A549 (cell line): ENCODE measurements at regions not wholly inside any gene's neighbourhood (a gene's known extent, or its start where the extent isn't known, plus 50 kb on each side); places are given as distances from the start of the nearest gene placed in this dataset.

Experiments used
- ATAC-seq, 2 experiments: fragments of 200-7000 bp in 1 of 2; fragments of >200 bp in 1 of 2; cut with Nextera tagmentation in 1 of 2; cut with Tn5 transposase in 1 of 2; 3 replicates each; pipeline versions ENCODE4 v1.8.0 to v1.9.1; 2018 to 2020; ENCODE audit warnings: mild to moderate bottlenecking in 1 of 2, moderate library complexity in 1 of 2
- CTCF ChIA-PET: fragments of 300-600 bp; sonication (Branson Sonifier 250); formaldehyde crosslinking; extraction: SDS; loops from one replicate; lab custom pipeline; 2021; ENCODE audit warnings: antibody characterized with exemption, inconsistent platforms; lab: Yijun Ruan, JAX
- POLR2A ChIA-PET: fragments of 350-600 bp; formaldehyde crosslinking; extraction: SDS; loops from one replicate; lab custom pipeline; 2021; ENCODE audit warnings: antibody characterized with exemption, inconsistent platforms; lab: Yijun Ruan, JAX
- DNase-seq, 2 experiments: peaks; one replicate each; pipeline versions ENCODE4 v3.0.0 to v3.0.0-alpha.2; 2011 to 2016; ENCODE audit warnings: low read depth in 1 of 2, low spot score in 1 of 2
- FAIRE-seq: peaks from 2 replicates; lab custom pipeline; 2011; peaks lifted over from hg19 to GRCh38; lab: Jason Lieb, UNC
- H3K27ac ChIP-seq, 2 experiments: fragments of >200 bp; sonication (Bioruptor Twin); formaldehyde crosslinking; 3 replicates each; pipeline ENCODE4 v1.5.1; 2016 to 2017
- H3K4me1 ChIP-seq: fragments of >200 bp; sonication (Bioruptor Twin); formaldehyde crosslinking; 3 replicates; pipeline ENCODE4 v1.6.1; 2016
- H3K4me2 ChIP-seq: fragments of >200 bp; sonication (Bioruptor Twin); formaldehyde crosslinking; 3 replicates; pipeline ENCODE4 v1.6.1; 2016
- H3K4me3 ChIP-seq: fragments of >200 bp; sonication (Bioruptor Twin); formaldehyde crosslinking; 3 replicates; pipeline ENCODE4 v1.5.1; 2016
- H3K9me3 ChIP-seq: fragments of >200 bp; sonication (Bioruptor Twin); formaldehyde crosslinking; 3 replicates; pipeline ENCODE4 v1.6.1; 2016
- CEBPB ChIP-seq, 2 experiments: fragments of >200 bp in 1 of 2; sonication (Bioruptor Twin) in 1 of 2; formaldehyde crosslinking in 1 of 2; IDR thresholded peaks; 2 replicates each; pipeline ENCODE4 v1.6.1; 2012 to 2016
- FOXS1 ChIP-seq: fragments of 250-450 bp; sonication (Bioruptor Pico); IDR thresholded peaks from 2 replicates; pipeline ENCODE4 v1.5.0; 2020; ENCODE audit warnings: mild to moderate bottlenecking, moderate library complexity
- HDAC2 ChIP-seq: fragments of 200-600 bp; sonication (generic); IDR thresholded peaks from 2 replicates; pipeline ENCODE4 v1.6.1; 2016
- HOXA7 ChIP-seq: fragments of 250-450 bp; sonication (Bioruptor Pico); IDR thresholded peaks from 2 replicates; pipeline ENCODE4 v1.5.0; 2020; ENCODE audit warnings: mild to moderate bottlenecking, moderate library complexity
- JUN ChIP-seq, 2 experiments: fragments of >200 bp; sonication (Bioruptor Twin); formaldehyde crosslinking; IDR thresholded peaks; 2 replicates in 1 of 2; 3 replicates in 1 of 2; pipeline ENCODE4 v1.6.1; 2016 to 2017
- MAFK ChIP-seq: fragments of 450-650 bp; IDR thresholded peaks from 2 replicates; pipeline ENCODE4 v1.6.1; 2014; ENCODE audit not compliant: partially characterized antibody
- MYC ChIP-seq: IDR thresholded peaks from 2 replicates; pipeline ENCODE4 v1.6.1; 2012; ENCODE audit warnings: mild to moderate bottlenecking, inconsistent platforms, low read length, improper control_type of control experiment, borderline replicate concordance
- NFE2L2 ChIP-seq: fragments of 150-350 bp; conservative IDR thresholded peaks from 2 replicates; pipeline ENCODE4 v1.6.1; 2014; ENCODE audit warnings: low read length
- RAD21 ChIP-seq, 2 experiments: fragments of >200 bp in 1 of 2; sonication (Bioruptor Twin) in 1 of 2; formaldehyde crosslinking in 1 of 2; IDR thresholded peaks in 1 of 2; conservative IDR thresholded peaks in 1 of 2; 2 replicates in 1 of 2; 3 replicates in 1 of 2; pipeline ENCODE4 v1.6.1; 2012 to 2018; ENCODE audit warnings: inconsistent platforms in 1 of 2
- RARB ChIP-seq: fragments of 250-450 bp; sonication (Bioruptor Pico); IDR thresholded peaks from 2 replicates; pipeline ENCODE4 v1.8.0; 2021; ENCODE audit warnings: mild to moderate bottlenecking, moderate library complexity
- RFX5 ChIP-seq: fragments of 450-650 bp; IDR thresholded peaks from 2 replicates; pipeline ENCODE4 v1.7.1; 2014; ENCODE audit warnings: antibody characterized with exemption, mild to moderate bottlenecking, moderate library complexity
- RNF2 ChIP-seq: fragments of 200-600 bp; sonication (generic); IDR thresholded peaks from 2 replicates; pipeline ENCODE4 v1.6.1; 2016; ENCODE audit warnings: low read depth, mild to moderate bottlenecking, antibody characterized with exemption, moderate library complexity, borderline replicate concordance
- SREBF2 ChIP-seq: fragments of 450-650 bp; IDR thresholded peaks from 2 replicates; pipeline ENCODE4 v1.6.1; 2014; ENCODE audit warnings: mild to moderate bottlenecking, moderate library complexity
- ZNF302 ChIP-seq: fragments of 250-450 bp; sonication (Bioruptor Pico); IDR thresholded peaks from 2 replicates; pipeline ENCODE4 v1.9.0; 2021; ENCODE audit warnings: inconsistent platforms, mild to moderate bottlenecking, moderate library complexity
- ZSCAN20 ChIP-seq: fragments of 250-450 bp; sonication (Bioruptor Pico); IDR thresholded peaks from 2 replicates; pipeline ENCODE4 v1.8.0; 2022; ENCODE audit warnings: mild to moderate bottlenecking, moderate library complexity
- WGBS: methylation state at CpG from one replicate; pipeline ENCODE4 v1.1.6; 2017; ENCODE audit errors: missing lambda C conversion rate; 5-methylcytosine and 5-hydroxymethylcytosine counted together
- TF ChIP-seq, protein P1 (sequence below): IDR thresholded peaks from 2 replicates; pipeline ENCODE4 v1.6.1; 2012
- TF ChIP-seq, protein P2 (sequence below): fragments of >200 bp; sonication (Bioruptor Twin); formaldehyde crosslinking; IDR thresholded peaks from 3 replicates; pipeline ENCODE4 v1.6.1; 2016
- TF ChIP-seq, protein P3 (sequence below): fragments of 150-350 bp; IDR thresholded peaks from 2 replicates; pipeline ENCODE4 v1.6.1; 2014; ENCODE audit warnings: low read depth, mild to moderate bottlenecking, low read length
- TF ChIP-seq, protein P4 (sequence below): IDR thresholded peaks from 2 replicates; pipeline ENCODE4 v1.6.1; 2012
- TF ChIP-seq, protein P5 (sequence below): fragments of 200-600 bp; sonication (generic); IDR thresholded peaks from 2 replicates; pipeline ENCODE4 v1.6.1; 2016; ENCODE audit warnings: antibody characterized with exemption, mild to moderate bottlenecking, moderate library complexity
- TF ChIP-seq, protein P6 (sequence below): fragments of >200 bp; sonication (Bioruptor Twin); formaldehyde crosslinking; IDR thresholded peaks from 2 replicates; pipeline ENCODE4 v1.6.1; 2016

DNA sequence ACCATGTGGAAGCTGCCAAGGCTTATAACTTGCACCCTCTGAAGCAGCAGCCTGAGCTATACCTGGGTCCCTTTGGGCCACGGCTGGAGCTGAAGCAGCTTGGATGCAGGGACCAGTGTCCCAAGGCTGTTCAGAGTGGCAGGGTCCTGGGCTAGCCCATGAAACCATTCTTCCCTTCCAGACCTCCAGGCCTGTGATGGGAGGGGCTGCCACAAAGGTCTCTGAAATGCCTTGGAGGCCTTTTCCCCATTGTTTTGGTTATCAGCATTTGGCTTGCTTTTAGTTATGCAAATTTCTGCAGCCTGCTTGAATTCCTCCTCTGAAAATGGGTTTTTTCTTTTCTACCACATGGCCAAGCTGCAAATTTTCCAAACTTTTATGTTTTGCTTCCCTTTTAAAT is 433.7 kb upstream of the ACO1 start:
- WGBS: 11% methylated on average over 1 of the region's 1 CpG
- TF ChIP-seq JUN (IDR thresholded peaks at IDR 0.05) (no peak), RARB (CRISPR knock-in tag) (no peak), RFX5 (no peak), HDAC2 (no peak), CEBPB (IDR thresholded peaks at IDR 0.05) (no peak), RAD21 (conservative IDR thresholded peaks at IDR 0.05 in 1 of 2, IDR thresholded peaks at IDR 0.05 in 1 of 2) (no peak), MAFK (no peak), NFE2L2 (no peak), ZSCAN20 (CRISPR knock-in tag) (no peak), MYC (no peak), SREBF2 (no peak), RNF2 (no peak), ZNF302 (CRISPR knock-in tag) (no peak), HOXA7 (CRISPR knock-in tag) (no peak)
- TF ChIP-seq, protein P1, sequence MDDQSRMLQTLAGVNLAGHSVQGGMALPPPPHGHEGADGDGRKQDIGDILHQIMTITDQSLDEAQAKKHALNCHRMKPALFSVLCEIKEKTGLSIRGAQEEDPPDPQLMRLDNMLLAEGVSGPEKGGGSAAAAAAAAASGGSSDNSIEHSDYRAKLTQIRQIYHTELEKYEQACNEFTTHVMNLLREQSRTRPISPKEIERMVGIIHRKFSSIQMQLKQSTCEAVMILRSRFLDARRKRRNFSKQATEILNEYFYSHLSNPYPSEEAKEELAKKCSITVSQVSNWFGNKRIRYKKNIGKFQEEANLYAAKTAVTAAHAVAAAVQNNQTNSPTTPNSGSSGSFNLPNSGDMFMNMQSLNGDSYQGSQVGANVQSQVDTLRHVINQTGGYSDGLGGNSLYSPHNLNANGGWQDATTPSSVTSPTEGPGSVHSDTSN: no peak
- TF ChIP-seq, protein P2, sequence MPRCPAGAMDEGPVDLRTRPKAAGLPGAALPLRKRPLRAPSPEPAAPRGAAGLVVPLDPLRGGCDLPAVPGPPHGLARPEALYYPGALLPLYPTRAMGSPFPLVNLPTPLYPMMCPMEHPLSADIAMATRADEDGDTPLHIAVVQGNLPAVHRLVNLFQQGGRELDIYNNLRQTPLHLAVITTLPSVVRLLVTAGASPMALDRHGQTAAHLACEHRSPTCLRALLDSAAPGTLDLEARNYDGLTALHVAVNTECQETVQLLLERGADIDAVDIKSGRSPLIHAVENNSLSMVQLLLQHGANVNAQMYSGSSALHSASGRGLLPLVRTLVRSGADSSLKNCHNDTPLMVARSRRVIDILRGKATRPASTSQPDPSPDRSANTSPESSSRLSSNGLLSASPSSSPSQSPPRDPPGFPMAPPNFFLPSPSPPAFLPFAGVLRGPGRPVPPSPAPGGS: no peak
- TF ChIP-seq, protein P3, sequence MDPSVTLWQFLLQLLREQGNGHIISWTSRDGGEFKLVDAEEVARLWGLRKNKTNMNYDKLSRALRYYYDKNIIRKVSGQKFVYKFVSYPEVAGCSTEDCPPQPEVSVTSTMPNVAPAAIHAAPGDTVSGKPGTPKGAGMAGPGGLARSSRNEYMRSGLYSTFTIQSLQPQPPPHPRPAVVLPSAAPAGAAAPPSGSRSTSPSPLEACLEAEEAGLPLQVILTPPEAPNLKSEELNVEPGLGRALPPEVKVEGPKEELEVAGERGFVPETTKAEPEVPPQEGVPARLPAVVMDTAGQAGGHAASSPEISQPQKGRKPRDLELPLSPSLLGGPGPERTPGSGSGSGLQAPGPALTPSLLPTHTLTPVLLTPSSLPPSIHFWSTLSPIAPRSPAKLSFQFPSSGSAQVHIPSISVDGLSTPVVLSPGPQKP: no peak
- TF ChIP-seq, protein P4, sequence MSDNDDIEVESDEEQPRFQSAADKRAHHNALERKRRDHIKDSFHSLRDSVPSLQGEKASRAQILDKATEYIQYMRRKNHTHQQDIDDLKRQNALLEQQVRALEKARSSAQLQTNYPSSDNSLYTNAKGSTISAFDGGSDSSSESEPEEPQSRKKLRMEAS: no peak
- TF ChIP-seq, protein P5, sequence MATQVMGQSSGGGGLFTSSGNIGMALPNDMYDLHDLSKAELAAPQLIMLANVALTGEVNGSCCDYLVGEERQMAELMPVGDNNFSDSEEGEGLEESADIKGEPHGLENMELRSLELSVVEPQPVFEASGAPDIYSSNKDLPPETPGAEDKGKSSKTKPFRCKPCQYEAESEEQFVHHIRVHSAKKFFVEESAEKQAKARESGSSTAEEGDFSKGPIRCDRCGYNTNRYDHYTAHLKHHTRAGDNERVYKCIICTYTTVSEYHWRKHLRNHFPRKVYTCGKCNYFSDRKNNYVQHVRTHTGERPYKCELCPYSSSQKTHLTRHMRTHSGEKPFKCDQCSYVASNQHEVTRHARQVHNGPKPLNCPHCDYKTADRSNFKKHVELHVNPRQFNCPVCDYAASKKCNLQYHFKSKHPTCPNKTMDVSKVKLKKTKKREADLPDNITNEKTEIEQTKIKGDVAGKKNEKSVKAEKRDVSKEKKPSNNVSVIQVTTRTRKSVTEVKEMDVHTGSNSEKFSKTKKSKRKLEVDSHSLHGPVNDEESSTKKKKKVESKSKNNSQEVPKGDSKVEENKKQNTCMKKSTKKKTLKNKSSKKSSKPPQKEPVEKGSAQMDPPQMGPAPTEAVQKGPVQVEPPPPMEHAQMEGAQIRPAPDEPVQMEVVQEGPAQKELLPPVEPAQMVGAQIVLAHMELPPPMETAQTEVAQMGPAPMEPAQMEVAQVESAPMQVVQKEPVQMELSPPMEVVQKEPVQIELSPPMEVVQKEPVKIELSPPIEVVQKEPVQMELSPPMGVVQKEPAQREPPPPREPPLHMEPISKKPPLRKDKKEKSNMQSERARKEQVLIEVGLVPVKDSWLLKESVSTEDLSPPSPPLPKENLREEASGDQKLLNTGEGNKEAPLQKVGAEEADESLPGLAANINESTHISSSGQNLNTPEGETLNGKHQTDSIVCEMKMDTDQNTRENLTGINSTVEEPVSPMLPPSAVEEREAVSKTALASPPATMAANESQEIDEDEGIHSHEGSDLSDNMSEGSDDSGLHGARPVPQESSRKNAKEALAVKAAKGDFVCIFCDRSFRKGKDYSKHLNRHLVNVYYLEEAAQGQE: no peak
- TF ChIP-seq, protein P6, sequence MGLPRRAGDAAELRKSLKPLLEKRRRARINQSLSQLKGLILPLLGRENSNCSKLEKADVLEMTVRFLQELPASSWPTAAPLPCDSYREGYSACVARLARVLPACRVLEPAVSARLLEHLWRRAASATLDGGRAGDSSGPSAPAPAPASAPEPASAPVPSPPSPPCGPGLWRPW: no peak
- TF ChIP-seq, all 56 proteins: peak for 0
- no peaks in the 10 kb centered on the region for H3K9me3 ChIP-seq
- no peak overlapping the region for H3K4me2 ChIP-seq
- DNase-seq: no peak
- H3K27ac ChIP-seq: no peak overlapping the region
- CTCF ChIA-PET: interaction anchor here (1.2 kb wide), 1 partner anchor 162 kb away, joined by 3 read pairs; no protein-coding TSS in a partner anchor
- no peaks in the 10 kb centered on the region for H3K4me1 ChIP-seq
- no peak for ATAC-seq
- no peak overlapping the region for H3K4me3 ChIP-seq
- FAIRE-seq: no peak
- POLR2A ChIA-PET: no interaction called here

DNA sequence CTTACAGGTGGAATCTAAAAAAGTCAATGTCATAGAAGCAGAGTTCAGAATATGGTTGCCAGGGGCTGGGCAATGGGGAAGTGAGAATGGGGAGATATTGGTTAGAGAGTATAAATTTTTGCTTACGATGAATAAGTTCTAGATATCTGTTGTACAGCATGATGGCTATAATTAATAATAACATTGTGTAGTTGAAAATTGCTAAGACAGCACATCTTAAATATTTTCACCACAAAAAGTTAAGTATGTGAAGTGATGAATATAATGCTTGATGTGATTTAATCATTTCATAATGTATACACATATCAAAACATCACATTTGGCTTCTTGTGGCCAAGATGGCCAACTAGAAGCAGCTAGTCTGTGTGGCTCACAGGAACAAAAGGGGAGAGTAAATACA is 425.9 kb upstream of the ACO1 start:
- 14% methylated on average over 1 of the region's 1 CpG for WGBS
- H3K27ac ChIP-seq: no peak overlapping the region
- no peak overlapping the region for H3K4me3 ChIP-seq
- no peak for TF ChIP-seq FOXS1 (CRISPR knock-in tag)
- peak; percentile 51 for TF ChIP-seq MAFK
- no peaks in the 10 kb centered on the region for H3K4me1 ChIP-seq
- ATAC-seq (no peak), FAIRE-seq (no peak), DNase-seq (no peak)
- H3K4me2 ChIP-seq: no peak overlapping the region
- ChIA-PET POLR2A (no interaction called here), CTCF (no interaction called here)
- H3K9me3 ChIP-seq: peaks cover 10% of the 10 kb centered on the region; the same call in 2 of the 3 replicates
